Ovary (tissue), 7 donors: ENCODE measurements at regions not wholly inside any gene's neighbourhood (a gene's known extent, or its start where the extent isn't known, plus 50 kb on each side); places are given as distances from the start of the nearest gene placed in this dataset.
"Not testable (repeated sequence)": the region's sequence is repeated elsewhere in the genome, so short reads cannot be mapped to it uniquely, and the experiment has no call there.

ENCODE experiments used
- DNase-seq, 5 donors: peaks; one replicate each; pipeline ENCODE4 v3.0.0-alpha.2; 2019 to 2020
- H3K27ac ChIP-seq, 2 donors: fragments of 200-600 bp; one replicate each; pipeline versions ENCODE4 v1.5.1 to v1.8.0; 2019 to 2022
- H3K27me3 ChIP-seq: fragments of 200-600 bp; one replicate; pipeline ENCODE4 v1.8.0; 2022
- H3K36me3 ChIP-seq: fragments of 200-600 bp; sonication (generic); one replicate; pipeline ENCODE4 v1.5.1; 2019
- H3K4me1 ChIP-seq: one replicate; pipeline ENCODE4 v1.8.1; 2013; ENCODE audit warnings: mild to moderate bottlenecking, moderate library complexity; ENCODE audit not compliant: insufficient read depth
- H3K4me3 ChIP-seq: fragments of 200-600 bp; sonication (generic); one replicate; pipeline ENCODE4 v1.5.1; 2017
- H3K9me3 ChIP-seq, 2 donors: fragments of 200-600 bp in 1 of 2; sonication (generic) in 1 of 2; one replicate each; pipeline versions ENCODE4 v1.5.1 to v1.8.1; 2013 to 2019; ENCODE audit warnings: mild to moderate bottlenecking in 1 of 2, moderate library complexity in 1 of 2
- CTCF ChIP-seq, 3 donors: fragments of 450-650 bp in 2 of 3; fragments of 200-600 bp in 1 of 3; IDR thresholded peaks; one replicate each; pipeline versions ENCODE4 v1.5.1 to v1.8.0; 2016 to 2022; ENCODE audit warnings: antibody characterized with exemption in 3 of 3, mild to moderate bottlenecking in 1 of 3
- EP300 ChIP-seq: sonication (generic); formaldehyde crosslinking; IDR thresholded peaks from one replicate; pipeline ENCODE4 v1.6.1; 2017; ENCODE audit warnings: antibody characterized with exemption
- POLR2A ChIP-seq: fragments of 450-650 bp; IDR thresholded peaks from one replicate; pipeline ENCODE4 v1.6.1; 2017; ENCODE audit warnings: antibody characterized with exemption, mild to moderate bottlenecking, moderate library complexity
- WGBS, 3 donors: extraction: QIAGEN DNeasy Blood & Tissue Kit in 1 of 3; methylation state at CpG; one replicate each; pipeline versions ENCODE4 v1.1.5 to v1.1.7; 2013 to 2017; 5-methylcytosine and 5-hydroxymethylcytosine counted together
- intact Hi-C, 4 donors: fragments of 100-400 bp; cut with DNase I; formaldehyde crosslinking; loops; one replicate each; pipeline versions ENCODE4 v1.11.0 to v1.15.1; 2022 to 2023
- donor health status: DM: no; HTN: no; CAD: no; lungs with moderate emphysema.
- donor health status: DM: no; HTN: no; CAD: no.
- donor health status: Bipolar disorder and iron deficiency.
- donor health status: DM: no; HTN: no; CAD: no.
- donor health status: DM: yes; HTN: yes; CAD: no.

GRCh38 chr6:3919130-3919628 lies 70.0 kb downstream of the FAM50B start:
- no peak for DNase-seq

DNA sequence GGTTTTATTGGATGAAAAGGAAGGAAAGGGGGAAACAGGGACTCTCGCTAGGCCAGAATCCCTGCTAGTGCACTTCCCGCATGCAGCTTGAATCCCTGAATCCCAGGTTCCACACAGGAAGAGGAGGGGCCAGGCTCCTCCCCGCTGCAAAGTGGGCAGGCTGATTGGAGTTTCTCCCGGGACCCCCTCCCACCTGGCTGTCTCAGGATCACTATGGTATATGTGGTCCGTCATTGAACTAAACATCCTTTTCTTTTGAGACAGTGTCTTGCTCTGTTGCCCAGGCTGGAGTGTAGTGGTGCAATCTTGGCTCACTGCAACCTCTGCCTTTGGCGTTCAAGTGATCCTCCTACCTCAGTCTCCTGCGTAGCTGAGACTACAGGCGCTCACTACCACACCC lies 70.7 kb downstream of the FAM50B start:
- 90 to 94% (median 91%) methylated on average over 8 of the region's 8 CpGs for WGBS, 3 donors
- Histone ChIP-seq H3K4me1 (no peaks in the 10 kb centered on the region), H3K9me3 (no peaks in the 10 kb centered on the region), H3K27me3 (no peaks in the 10 kb centered on the region), H3K36me3 (no peaks in the 10 kb centered on the region), H3K27ac (no peak overlapping the region), H3K4me3 (no peak overlapping the region)
- TF ChIP-seq POLR2A (no peak), EP300 (no peak), CTCF (IDR thresholded peaks at IDR 0.05) (no peak)
- no peak for DNase-seq
- intact Hi-C loops = no loop called here

More at GRCh38 chr6:3919130-3919628, 70.0 kb downstream of the FAM50B start:
- Histone ChIP-seq H3K27me3 (no peaks in the 10 kb centered on the region), H3K4me3 (no peak overlapping the region), H3K9me3 (no peaks in the 10 kb centered on the region), H3K4me1 (no peaks in the 10 kb centered on the region), H3K27ac (no peak overlapping the region), H3K36me3 (no peaks in the 10 kb centered on the region)
- WGBS, 3 donors = 90 to 92% (median 91%) methylated on average over 6 of the region's 6 CpGs
- intact Hi-C loops = no loop called here
- TF ChIP-seq CTCF (IDR thresholded peaks at IDR 0.05) = no peak
- no peak for TF ChIP-seq POLR2A
- no peak for TF ChIP-seq EP300

DNA sequence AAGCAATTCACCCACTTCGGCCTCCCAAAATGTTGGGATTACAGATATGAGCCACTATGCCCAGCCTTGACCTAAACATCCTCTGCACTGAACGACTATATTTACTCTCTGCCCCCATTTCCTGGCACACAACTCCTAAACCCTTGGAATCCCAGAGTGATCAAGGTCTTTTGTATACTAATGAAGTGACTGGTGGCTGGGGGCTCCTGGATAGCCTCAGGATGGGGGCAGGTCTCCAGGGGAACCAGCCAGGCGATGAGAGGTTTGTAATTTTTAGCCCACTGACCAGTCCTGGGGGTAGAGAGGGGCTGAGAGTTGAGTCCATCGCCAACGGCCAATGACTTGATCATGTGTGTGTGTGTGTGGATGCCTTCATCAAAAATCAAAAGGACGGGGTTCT lies 71.1 kb downstream of the FAM50B start:
- no peaks in the 10 kb centered on the region for H3K9me3 ChIP-seq
- no peak for DNase-seq
- H3K27me3 ChIP-seq = no peaks in the 10 kb centered on the region
- no peak overlapping the region for H3K4me3 ChIP-seq
- whole genome bisulfite sequencing, 3 donors = 74 to 86% (median 74%) methylated on average over 6 of the region's 6 CpGs
- intact Hi-C loops = no loop called here
- TF ChIP-seq CTCF (IDR thresholded peaks at IDR 0.05) (no peak), EP300 (no peak), POLR2A (no peak)
- no peaks in the 10 kb centered on the region for H3K36me3 ChIP-seq
- H3K4me1 ChIP-seq = no peaks in the 10 kb centered on the region
- H3K27ac ChIP-seq = no peak overlapping the region

DNA sequence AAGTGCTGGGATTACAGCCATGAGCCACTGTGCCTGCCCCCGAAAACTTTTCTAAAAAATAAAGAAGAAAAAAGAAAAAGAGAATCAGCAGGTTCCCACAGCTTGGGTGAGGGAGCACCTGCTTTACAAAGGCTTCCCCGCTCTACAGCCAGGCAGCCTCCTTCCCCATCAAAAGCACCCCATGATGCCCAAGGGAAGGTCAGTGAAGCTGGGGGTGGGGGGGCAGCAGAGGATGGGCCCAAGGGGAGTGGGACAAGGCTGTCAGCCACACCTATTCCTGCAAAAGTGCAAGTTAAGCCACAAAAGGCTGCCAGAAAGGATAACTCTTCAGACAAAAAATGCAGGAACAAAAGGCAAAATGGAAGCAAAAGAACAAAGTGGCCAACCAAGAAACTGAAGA lies 72.5 kb downstream of the FAM50B start:
- no peak overlapping the region for H3K27ac ChIP-seq
- WGBS, 3 donors = 93 to 97% (median 95%) methylated on average over 2 of the region's 2 CpGs
- no peaks in the 10 kb centered on the region for H3K36me3 ChIP-seq
- TF ChIP-seq POLR2A = no peak
- TF ChIP-seq EP300 = no peak
- no peak for TF ChIP-seq CTCF (IDR thresholded peaks at IDR 0.05)
- intact Hi-C loops = no loop called here
- no peaks in the 10 kb centered on the region for H3K4me1 ChIP-seq
- H3K9me3 ChIP-seq = no peaks in the 10 kb centered on the region
- no peak overlapping the region for H3K4me3 ChIP-seq
- no peaks in the 10 kb centered on the region for H3K27me3 ChIP-seq
- no peak for DNase-seq

GRCh38 chr6:3922619-3923018 lies 73.4 kb downstream of the FAM50B start:
- WGBS, 3 donors = 95 to 97% (median 95%) methylated on average over 7 of the region's 7 CpGs
- H3K27me3 ChIP-seq, H3K9me3 ChIP-seq, H3K4me3 ChIP-seq, H3K36me3 ChIP-seq, DNase-seq, H3K27ac ChIP-seq, H3K4me1 ChIP-seq, intact Hi-C loops: not testable (repeated sequence)

GRCh38 chr6:3925223-3926149 lies 76.3 kb downstream of the FAM50B start:
- H3K36me3 ChIP-seq, intact Hi-C loops, H3K27ac ChIP-seq, H3K4me1 ChIP-seq, H3K9me3 ChIP-seq, H3K27me3 ChIP-seq, H3K4me3 ChIP-seq: not testable (repeated sequence)
- DNase-seq = peak in 4 of 5 donors; percentile 23 to 61 (median 56)
- 22 to 31% (median 25%) methylated on average over 23 of the region's 23 CpGs for WGBS, 3 donors
